ENCODE measurements at regions not wholly inside any gene's neighbourhood (a gene's known extent, or its start where the extent isn't known, plus 50 kb on each side); places are given as distances from the start of the nearest gene placed in this dataset.
"Not testable (repeated sequence)": the region's sequence is repeated elsewhere in the genome, so short reads cannot be mapped to it uniquely, and the experiment has no call there.

- DNase-seq (ENCODE audit: low read depth, low spot score), result no peak
Measured at GRCh38 chr16:52731219-52731875, 184.4 kb upstream of the TOX3 start.

- DNase-seq (ENCODE audit: low read depth, low spot score), result no peak
Measured at GRCh38 chr16:52729731-52730130, 182.8 kb upstream of the TOX3 start.

GRCh38 chr16:52727849-52728248, 180.9 kb upstream of the TOX3 start:
- DNase-seq (ENCODE audit: low read depth, low spot score), result no peak

GRCh38 chr16:52727441-52727840, 180.5 kb upstream of the TOX3 start:
- DNase-seq (ENCODE audit: low read depth, low spot score), result no peak

GRCh38 chr16:52725461-52725860, 178.5 kb upstream of the TOX3 start:
- DNase-seq (ENCODE audit: low read depth, low spot score), result no peak

- DNase-seq (ENCODE audit: low read depth, low spot score), result no peak
Measured at GRCh38 chr16:52725043-52725442, 178.1 kb upstream of the TOX3 start.

- no peak for DNase-seq (ENCODE audit: low read depth, low spot score)
Measured at GRCh38 chr16:52721331-52721730, 174.4 kb upstream of the TOX3 start.

GRCh38 chr16:52718046-52718445, 171.1 kb upstream of the TOX3 start:
- no peak for DNase-seq (ENCODE audit: low read depth, low spot score)

GRCh38 chr16:52713740-52714139, 166.8 kb upstream of the TOX3 start:
- DNase-seq (ENCODE audit: low read depth, low spot score), result no peak

GRCh38 chr16:52709306-52709705, 162.4 kb upstream of the TOX3 start:
- no peak for DNase-seq (ENCODE audit: low read depth, low spot score)

GRCh38 chr16:52708476-52708875, 161.5 kb upstream of the TOX3 start:
- no peak for DNase-seq (ENCODE audit: low read depth, low spot score)

GRCh38 chr16:52707676-52708337, 160.9 kb upstream of the TOX3 start:
- no peak for DNase-seq (ENCODE audit: low read depth, low spot score)

GRCh38 chr16:52705122-52705521, 158.2 kb upstream of the TOX3 start:
- DNase-seq (ENCODE audit: low read depth, low spot score), result no peak

- no peak for DNase-seq (ENCODE audit: low read depth, low spot score)
Measured at GRCh38 chr16:52697971-52698370, 151.0 kb upstream of the TOX3 start.

GRCh38 chr16:52696126-52696525, 149.2 kb upstream of the TOX3 start:
- no peak for DNase-seq (ENCODE audit: low read depth, low spot score)

GRCh38 chr16:52690468-52690867, 143.5 kb upstream of the TOX3 start:
- no peak for DNase-seq (ENCODE audit: low read depth, low spot score)

- DNase-seq (ENCODE audit: low read depth, low spot score), result no peak
Measured at GRCh38 chr16:52680993-52681392, 134.1 kb upstream of the TOX3 start.

GRCh38 chr16:52677501-52677900, 130.6 kb upstream of the TOX3 start:
- DNase-seq (ENCODE audit: low read depth, low spot score), result no peak

- no peak for DNase-seq (ENCODE audit: low read depth, low spot score)
Measured at GRCh38 chr16:52676959-52677358, 130.0 kb upstream of the TOX3 start.

GRCh38 chr16:52671590-52671989, 124.6 kb upstream of the TOX3 start:
- no peak for DNase-seq (ENCODE audit: low read depth, low spot score)

GRCh38 chr16:52657924-52658323, 111.0 kb upstream of the TOX3 start:
- no peak for DNase-seq (ENCODE audit: low read depth, low spot score)

- not testable (repeated sequence) for DNase-seq (ENCODE audit: low read depth, low spot score)
Measured at GRCh38 chr16:52655916-52656315, 109.0 kb upstream of the TOX3 start.

GRCh38 chr16:52655156-52655555, 108.2 kb upstream of the TOX3 start:
- not testable (repeated sequence) for DNase-seq (ENCODE audit: low read depth, low spot score)

GRCh38 chr16:52652033-52652432, 105.1 kb upstream of the TOX3 start:
- DNase-seq (ENCODE audit: low read depth, low spot score), result no peak

Data from smooth muscle cell of the brain vasculature (primary cell).